ENCODE measurements at regions not wholly inside any gene's neighbourhood (a gene's known extent, or its start where the extent isn't known, plus 50 kb on each side); places are given as distances from the start of the nearest gene placed in this dataset.

GRCh38 chr6:122151066-122151465 is 248.4 kb upstream of the HSF2 start:
- Histone ChIP-seq H3K27ac (no peak overlapping the region), H4K20me1 (ENCODE audit: insufficient read depth) (no peaks in the 10 kb centered on the region), H3K36me3 (ENCODE audit: insufficient read depth) (no peaks in the 10 kb centered on the region), H3K27me3 (ENCODE audit: insufficient read depth, low read depth) (no peaks in the 10 kb centered on the region), H3K9ac (no peak overlapping the region), H3K4me1 (ENCODE audit: low read depth, poor library complexity, severe bottlenecking) (no peaks in the 10 kb centered on the region), H3K79me2 (ENCODE audit: insufficient read depth, low read depth) (no peaks in the 10 kb centered on the region), H3K4me2 (no peak overlapping the region), H2AFZ (ENCODE audit: low read depth) (no peak overlapping the region), H3K4me3 (IDR thresholded peaks at IDR 0.05; ENCODE audit: insufficient read depth, low read depth, low read length) (no peak overlapping the region)
- TF ChIP-seq CTCF (conservative IDR thresholded peaks at IDR 0.05; ENCODE audit: low read depth, low read length): no peak

GRCh38 chr6:122151763-122152162 is 247.7 kb upstream of the HSF2 start:
- Histone ChIP-seq H3K27ac (no peak overlapping the region), H4K20me1 (ENCODE audit: insufficient read depth) (no peaks in the 10 kb centered on the region), H3K79me2 (ENCODE audit: insufficient read depth, low read depth) (no peaks in the 10 kb centered on the region), H3K4me2 (no peak overlapping the region), H3K4me3 (IDR thresholded peaks at IDR 0.05; ENCODE audit: insufficient read depth, low read depth, low read length) (no peak overlapping the region), H3K36me3 (ENCODE audit: insufficient read depth) (no peaks in the 10 kb centered on the region), H3K27me3 (ENCODE audit: insufficient read depth, low read depth) (no peaks in the 10 kb centered on the region), H2AFZ (ENCODE audit: low read depth) (no peak overlapping the region), H3K4me1 (ENCODE audit: low read depth, poor library complexity, severe bottlenecking) (no peaks in the 10 kb centered on the region), H3K9ac (no peak overlapping the region)
- TF ChIP-seq CTCF (conservative IDR thresholded peaks at IDR 0.05; ENCODE audit: low read depth, low read length): no peak

GRCh38 chr6:122153557-122153956 is 245.9 kb upstream of the HSF2 start:
- H3K9ac ChIP-seq: no peak overlapping the region
- no peaks in the 10 kb centered on the region for H4K20me1 ChIP-seq (ENCODE audit: insufficient read depth)
- no peak overlapping the region for H3K4me2 ChIP-seq
- no peaks in the 10 kb centered on the region for H3K36me3 ChIP-seq (ENCODE audit: insufficient read depth)
- no peak overlapping the region for H3K27ac ChIP-seq
- no peak overlapping the region for H2AFZ ChIP-seq (ENCODE audit: low read depth)
- H3K4me1 ChIP-seq (ENCODE audit: low read depth, poor library complexity, severe bottlenecking): no peaks in the 10 kb centered on the region
- no peak for TF ChIP-seq CTCF (conservative IDR thresholded peaks at IDR 0.05; ENCODE audit: low read depth, low read length)
- no peak overlapping the region for H3K4me3 ChIP-seq (IDR thresholded peaks at IDR 0.05; ENCODE audit: insufficient read depth, low read depth, low read length)
- no peaks in the 10 kb centered on the region for H3K79me2 ChIP-seq (ENCODE audit: insufficient read depth, low read depth)
- no peaks in the 10 kb centered on the region for H3K27me3 ChIP-seq (ENCODE audit: insufficient read depth, low read depth)

GRCh38 chr6:122154155-122154554 is 245.3 kb upstream of the HSF2 start:
- H3K27me3 ChIP-seq (ENCODE audit: insufficient read depth, low read depth): no peaks in the 10 kb centered on the region
- no peaks in the 10 kb centered on the region for H3K79me2 ChIP-seq (ENCODE audit: insufficient read depth, low read depth)
- no peaks in the 10 kb centered on the region for H3K36me3 ChIP-seq (ENCODE audit: insufficient read depth)
- no peak overlapping the region for H3K4me2 ChIP-seq
- no peaks in the 10 kb centered on the region for H4K20me1 ChIP-seq (ENCODE audit: insufficient read depth)
- H3K4me3 ChIP-seq (IDR thresholded peaks at IDR 0.05; ENCODE audit: insufficient read depth, low read depth, low read length): no peak overlapping the region
- no peak overlapping the region for H2AFZ ChIP-seq (ENCODE audit: low read depth)
- H3K9ac ChIP-seq: no peak overlapping the region
- no peak overlapping the region for H3K27ac ChIP-seq
- TF ChIP-seq CTCF (conservative IDR thresholded peaks at IDR 0.05; ENCODE audit: low read depth, low read length): no peak
- H3K4me1 ChIP-seq (ENCODE audit: low read depth, poor library complexity, severe bottlenecking): no peaks in the 10 kb centered on the region
